IMR-90 (cell line): ENCODE measurements at regions not wholly inside any gene's neighbourhood (a gene's known extent, or its start where the extent isn't known, plus 50 kb on each side); places are given as distances from the start of the nearest gene placed in this dataset.

Experiments used
- ATAC-seq: fragments of 200-7000 bp; cut with Tn5 transposase; 2 replicates; pipeline ENCODE4 v1.9.1; 2020; ENCODE audit warnings: low read depth, mild to moderate bottlenecking, moderate library complexity
- BruUV-seq: library from RNA; stranded (reverse); fragments of 400-500 nt; replicated peaks from 2 replicates; lab custom pipeline; 2021; lab: Mats Ljungman, UMichigan
- CTCF ChIA-PET: fragments of 300-600 bp; formaldehyde crosslinking; extraction: SDS; loops from one replicate; lab custom pipeline; 2021; ENCODE audit warnings: antibody characterized with exemption; lab: Yijun Ruan, JAX
- POLR2A ChIA-PET: fragments of 300-600 bp; sonication (Branson Sonifier 250); formaldehyde crosslinking; loops from one replicate; lab custom pipeline; 2022; ENCODE audit warnings: antibody characterized with exemption; ENCODE audit not compliant: unreplicated experiment; lab: Charles Lee
- DNase-seq: peaks from one replicate; pipeline ENCODE4 v3.0.0; 2013
- H2AFZ ChIP-seq: replicated peaks from 2 replicates; pipeline ENCODE3; 2013; ENCODE audit warnings: low read length, mild to moderate bottlenecking; ENCODE audit not compliant: poor library complexity
- H2AK5ac ChIP-seq: 2 replicates; pipeline ENCODE4 v1.6.1; 2013; ENCODE audit warnings: low read depth, low read length, inconsistent platforms
- H2AK9ac ChIP-seq: replicated peaks from 2 replicates; pipeline ENCODE3; 2013; ENCODE audit warnings: mild to moderate bottlenecking, low read depth, low read length, moderate library complexity; ENCODE audit not compliant: poor library complexity
- H2BK120ac ChIP-seq: 2 replicates; pipeline ENCODE4 v1.6.1; 2013; ENCODE audit warnings: low read depth, low read length, inconsistent platforms
- H2BK15ac ChIP-seq: 3 replicates; pipeline ENCODE4 v1.6.1; 2013; ENCODE audit warnings: low read depth, low read length, inconsistent platforms
- H2BK20ac ChIP-seq: 2 replicates; pipeline ENCODE4 v1.6.1; 2013; ENCODE audit warnings: low read depth, mild to moderate bottlenecking, inconsistent platforms, low read length, moderate library complexity
- H2BK5ac ChIP-seq: 2 replicates; pipeline ENCODE4 v1.6.1; 2013; ENCODE audit warnings: mild to moderate bottlenecking, low read depth, low read length, inconsistent platforms; ENCODE audit not compliant: poor library complexity, severe bottlenecking
- H3K14ac ChIP-seq: replicated peaks from 2 replicates; pipeline ENCODE4 v1.6.1; 2013; ENCODE audit warnings: low read depth, low read length, inconsistent platforms
- H3K18ac ChIP-seq: 2 replicates; pipeline ENCODE4 v1.6.1; 2013; ENCODE audit warnings: low read depth, low read length, control low read depth
- H3K23ac ChIP-seq: 2 replicates; pipeline ENCODE4 v1.6.1; 2013; ENCODE audit warnings: low read depth, low read length, inconsistent platforms
- H3K27ac ChIP-seq: 2 replicates; pipeline ENCODE4 v1.5.1; 2013; ENCODE audit warnings: mild to moderate bottlenecking, control low read depth, low read length; ENCODE audit not compliant: insufficient read depth
- H3K27me3 ChIP-seq: 2 replicates; pipeline ENCODE4 v1.6.1; 2013; ENCODE audit warnings: low read length; ENCODE audit not compliant: control insufficient read depth, insufficient read depth
- H3K36me3 ChIP-seq: 2 replicates; pipeline ENCODE4 v1.6.1; 2013; ENCODE audit warnings: low read length, mixed read lengths; ENCODE audit not compliant: control insufficient read depth, insufficient read depth
- H3K4ac ChIP-seq: 2 replicates; pipeline ENCODE4 v1.6.1; 2013; ENCODE audit warnings: low read depth, low read length, inconsistent platforms
- H3K4me1 ChIP-seq: 2 replicates; pipeline ENCODE4 v1.6.1; 2013; ENCODE audit warnings: low read length, mixed read lengths; ENCODE audit not compliant: control insufficient read depth, insufficient read depth
- H3K4me2 ChIP-seq: 2 replicates; pipeline ENCODE4 v1.6.1; 2013; ENCODE audit warnings: low read depth, mild to moderate bottlenecking, control low read depth, low read length, moderate library complexity
- H3K4me3 ChIP-seq: 2 replicates; pipeline ENCODE4 v1.5.1; 2013; ENCODE audit warnings: low read depth, mild to moderate bottlenecking, control low read depth, low read length, moderate library complexity; ENCODE audit not compliant: insufficient read depth
- H3K56ac ChIP-seq: 2 replicates; pipeline ENCODE4 v1.6.1; 2013; ENCODE audit warnings: low read length, inconsistent platforms; ENCODE audit not compliant: insufficient read depth; ENCODE audit errors: extremely low read depth
- H3K79me1 ChIP-seq, 2 experiments: 2 replicates each; pipeline ENCODE4 v1.6.1; 2013; ENCODE audit warnings: low read length in 2 of 2, inconsistent platforms in 1 of 2, low read depth in 1 of 2
- H3K9ac ChIP-seq: 2 replicates; pipeline ENCODE4 v1.6.1; 2013; ENCODE audit warnings: low read depth, low read length, control low read depth
- H3K9me1 ChIP-seq: 2 replicates; pipeline ENCODE4 v1.6.1; 2013; ENCODE audit warnings: low read length, inconsistent platforms; ENCODE audit not compliant: insufficient read depth
- H3K9me3 ChIP-seq: 2 replicates; pipeline ENCODE4 v1.6.1; 2013; ENCODE audit warnings: low read length; ENCODE audit not compliant: control insufficient read depth, insufficient read depth
- H4K20me1 ChIP-seq: 2 replicates; pipeline ENCODE4 v1.6.1; 2013; ENCODE audit warnings: low read length, inconsistent platforms; ENCODE audit not compliant: insufficient read depth
- H4K5ac ChIP-seq: 2 replicates; pipeline ENCODE4 v1.6.1; 2013; ENCODE audit warnings: mild to moderate bottlenecking, low read depth, low read length, control low read depth
- H4K8ac ChIP-seq, 2 experiments: 2 replicates each; pipeline ENCODE4 v1.6.1; 2013; ENCODE audit warnings: low read depth in 2 of 2, low read length in 2 of 2, control low read depth in 1 of 2, inconsistent platforms in 1 of 2
- H4K91ac ChIP-seq: 2 replicates; pipeline ENCODE4 v1.6.1; 2013; ENCODE audit warnings: low read depth, low read length, inconsistent platforms; ENCODE audit not compliant: insufficient read depth
- CEBPB ChIP-seq: IDR thresholded peaks from 2 replicates; pipeline ENCODE4 v1.6.1; 2012; ENCODE audit warnings: low read depth, low read length, improper control_type of control experiment
- CHD1 ChIP-seq: IDR thresholded peaks from 2 replicates; pipeline ENCODE4 v1.6.1; 2012; ENCODE audit warnings: low read depth, low read length, improper control_type of control experiment
- FOS ChIP-seq: fragments of 150-350 bp; IDR thresholded peaks from 2 replicates; pipeline ENCODE4 v1.6.1; 2016; ENCODE audit warnings: low read depth, low read length
- MAFK ChIP-seq: IDR thresholded peaks from 2 replicates; pipeline ENCODE4 v1.6.1; 2012; ENCODE audit warnings: low read depth, low read length, improper control_type of control experiment
- MAZ ChIP-seq: IDR thresholded peaks from 2 replicates; pipeline ENCODE4 v1.6.1; 2012; ENCODE audit warnings: low read depth, mild to moderate bottlenecking, low read length, improper control_type of control experiment, moderate library complexity, borderline replicate concordance
- MXI1 ChIP-seq: IDR thresholded peaks from 2 replicates; pipeline ENCODE4 v1.6.1; 2012; ENCODE audit warnings: low read depth, mild to moderate bottlenecking, low read length, moderate library complexity, borderline replicate concordance
- NFE2L2 ChIP-seq: fragments of 150-350 bp; IDR thresholded peaks from 2 replicates; pipeline ENCODE4 v1.6.1; 2016; ENCODE audit warnings: low read depth, mild to moderate bottlenecking, low read length
- POLR2A ChIP-seq: IDR thresholded peaks from 2 replicates; pipeline ENCODE4 v1.6.1; 2012; ENCODE audit warnings: mild to moderate bottlenecking, low read depth, low read length
- RAD21 ChIP-seq: IDR thresholded peaks from 2 replicates; pipeline ENCODE4 v1.6.1; 2012; ENCODE audit warnings: low read length, improper control_type of control experiment
- RCOR1 ChIP-seq: IDR thresholded peaks from 2 replicates; pipeline ENCODE4 v1.6.1; 2012; ENCODE audit warnings: mild to moderate bottlenecking, low read length, improper control_type of control experiment; ENCODE audit not compliant: insufficient replicate concordance
- RFX5 ChIP-seq: IDR thresholded peaks from 2 replicates; pipeline ENCODE4 v1.8.0; 2012; ENCODE audit warnings: low read depth, mild to moderate bottlenecking, low read length, moderate library complexity
- SMC3 ChIP-seq: fragments of 150-350 bp; IDR thresholded peaks from 2 replicates; pipeline ENCODE4 v1.6.1; 2016; ENCODE audit warnings: low read depth, mild to moderate bottlenecking, antibody characterized with exemption, low read length, moderate library complexity
- whole genome bisulfite sequencing, 2 experiments: methylation state at CpG; one replicate each; pipeline versions ENCODE4 v1.1.5 to v1.1.7; 2013; ENCODE audit warnings: missing lambda C conversion rate in 2 of 2; ENCODE audit not compliant: insufficient read length in 1 of 2; ENCODE audit errors: extremely low coverage in 2 of 2; 5-methylcytosine and 5-hydroxymethylcytosine counted together
- dilution Hi-C: fragments of 300-500 bp; cut with HindIII; formaldehyde crosslinking; loops from one replicate; pipeline ENCODE4 v1.14.3; 2018; ENCODE audit warnings: low sequenced_read_pairs; ENCODE audit not compliant: unreplicated experiment
- in situ Hi-C: fragments of 300-500 bp; cut with MboI; formaldehyde crosslinking; loops from 3 replicates; pipeline ENCODE4 v1.14.3; 2019; ENCODE audit warnings: low sequenced_read_pairs, inconsistent platforms, mixed read lengths
- intact Hi-C: fragments of 100-400 bp; cut with micrococcal nuclease; formaldehyde crosslinking; loops from 2 replicates; pipeline ENCODE4 v1.10.0; 2022
- TF ChIP-seq, protein P1 (sequence below): fragments of 150-350 bp; IDR thresholded peaks from 2 replicates; pipeline ENCODE4 v1.6.1; 2016; ENCODE audit warnings: low read depth, mild to moderate bottlenecking, low read length, moderate library complexity, borderline replicate concordance
- TF ChIP-seq, protein P2 (sequence below): conservative IDR thresholded peaks from 2 replicates; pipeline ENCODE4 v1.5.1; 2012; ENCODE audit warnings: mild to moderate bottlenecking, low read depth, low read length, improper control_type of control experiment
- TF ChIP-seq, protein P3 (sequence below): fragments of 150-350 bp; IDR thresholded peaks from 2 replicates; pipeline ENCODE4 v1.6.1; 2017; ENCODE audit warnings: mild to moderate bottlenecking, antibody characterized with exemption, low read length, low read depth

DNA sequence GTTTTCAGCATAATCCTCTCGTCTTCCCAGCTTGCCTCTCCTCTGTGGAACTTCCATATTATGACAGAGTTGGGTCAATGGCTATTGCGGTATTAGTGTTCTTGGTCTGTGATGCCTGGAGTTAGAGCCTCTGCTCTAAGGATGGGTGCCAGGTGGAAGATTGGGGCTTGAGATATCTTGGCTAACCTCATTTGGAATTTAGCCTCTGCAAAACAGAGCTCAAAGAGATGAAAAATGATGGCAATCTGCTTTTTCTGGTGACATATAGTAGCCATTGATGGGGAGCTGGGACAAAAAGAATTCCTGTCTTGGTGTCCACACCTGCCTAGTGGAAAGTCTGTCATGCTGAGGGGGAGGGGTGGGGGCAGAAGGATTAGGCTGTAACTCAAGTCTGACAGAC is 152.1 kb downstream of the RPL10L start:
- Histone ChIP-seq H3K9me3 (peaks cover 5% of the 10 kb centered on the region; the same call in 1 of the 2 replicates), H3K14ac (no peak overlapping the region), H2BK15ac (no peak overlapping the region), H2AK9ac (no peak overlapping the region), H3K79me1 (no peaks in the 10 kb centered on the region), H3K23ac (no peak overlapping the region), H4K8ac (no peak overlapping the region), H3K4me2 (no peak overlapping the region), H3K56ac (no peak overlapping the region), H3K4me3 (no peak overlapping the region), H4K5ac (no peak overlapping the region), H3K9ac (no peak overlapping the region), H2AK5ac (no peak overlapping the region), H3K4ac (no peak overlapping the region), H2BK20ac (no peak overlapping the region), H2AFZ (no peak overlapping the region), H3K9me1 (no peaks in the 10 kb centered on the region), H3K27me3 (no peaks in the 10 kb centered on the region), H3K4me1 (no peaks in the 10 kb centered on the region), H2BK5ac (no peak overlapping the region), H3K36me3 (no peaks in the 10 kb centered on the region), H4K91ac (no peak overlapping the region), H3K27ac (no peak overlapping the region), H3K18ac (no peak overlapping the region), H4K20me1 (no peaks in the 10 kb centered on the region), H2BK120ac (no peak overlapping the region)
- dilution Hi-C loops (no loop called here), intact Hi-C loops (no loop called here), in situ Hi-C loops (no loop called here)
- POLR2A ChIA-PET = no interaction called here
- DNase-seq (no peak), ATAC-seq (no peak)
- CTCF ChIA-PET = no interaction called here
- TF ChIP-seq RFX5 (no peak), POLR2A (no peak), MAFK (no peak), NFE2L2 (no peak), CEBPB (no peak), SMC3 (no peak), MXI1 (no peak), RAD21 (no peak), MAZ (no peak), CHD1 (no peak), RCOR1 (no peak), FOS (no peak)
- TF ChIP-seq, protein P1, sequence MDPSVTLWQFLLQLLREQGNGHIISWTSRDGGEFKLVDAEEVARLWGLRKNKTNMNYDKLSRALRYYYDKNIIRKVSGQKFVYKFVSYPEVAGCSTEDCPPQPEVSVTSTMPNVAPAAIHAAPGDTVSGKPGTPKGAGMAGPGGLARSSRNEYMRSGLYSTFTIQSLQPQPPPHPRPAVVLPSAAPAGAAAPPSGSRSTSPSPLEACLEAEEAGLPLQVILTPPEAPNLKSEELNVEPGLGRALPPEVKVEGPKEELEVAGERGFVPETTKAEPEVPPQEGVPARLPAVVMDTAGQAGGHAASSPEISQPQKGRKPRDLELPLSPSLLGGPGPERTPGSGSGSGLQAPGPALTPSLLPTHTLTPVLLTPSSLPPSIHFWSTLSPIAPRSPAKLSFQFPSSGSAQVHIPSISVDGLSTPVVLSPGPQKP = no peak
- TF ChIP-seq, protein P2, sequence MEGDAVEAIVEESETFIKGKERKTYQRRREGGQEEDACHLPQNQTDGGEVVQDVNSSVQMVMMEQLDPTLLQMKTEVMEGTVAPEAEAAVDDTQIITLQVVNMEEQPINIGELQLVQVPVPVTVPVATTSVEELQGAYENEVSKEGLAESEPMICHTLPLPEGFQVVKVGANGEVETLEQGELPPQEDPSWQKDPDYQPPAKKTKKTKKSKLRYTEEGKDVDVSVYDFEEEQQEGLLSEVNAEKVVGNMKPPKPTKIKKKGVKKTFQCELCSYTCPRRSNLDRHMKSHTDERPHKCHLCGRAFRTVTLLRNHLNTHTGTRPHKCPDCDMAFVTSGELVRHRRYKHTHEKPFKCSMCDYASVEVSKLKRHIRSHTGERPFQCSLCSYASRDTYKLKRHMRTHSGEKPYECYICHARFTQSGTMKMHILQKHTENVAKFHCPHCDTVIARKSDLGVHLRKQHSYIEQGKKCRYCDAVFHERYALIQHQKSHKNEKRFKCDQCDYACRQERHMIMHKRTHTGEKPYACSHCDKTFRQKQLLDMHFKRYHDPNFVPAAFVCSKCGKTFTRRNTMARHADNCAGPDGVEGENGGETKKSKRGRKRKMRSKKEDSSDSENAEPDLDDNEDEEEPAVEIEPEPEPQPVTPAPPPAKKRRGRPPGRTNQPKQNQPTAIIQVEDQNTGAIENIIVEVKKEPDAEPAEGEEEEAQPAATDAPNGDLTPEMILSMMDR = no peak
- TF ChIP-seq, protein P3, sequence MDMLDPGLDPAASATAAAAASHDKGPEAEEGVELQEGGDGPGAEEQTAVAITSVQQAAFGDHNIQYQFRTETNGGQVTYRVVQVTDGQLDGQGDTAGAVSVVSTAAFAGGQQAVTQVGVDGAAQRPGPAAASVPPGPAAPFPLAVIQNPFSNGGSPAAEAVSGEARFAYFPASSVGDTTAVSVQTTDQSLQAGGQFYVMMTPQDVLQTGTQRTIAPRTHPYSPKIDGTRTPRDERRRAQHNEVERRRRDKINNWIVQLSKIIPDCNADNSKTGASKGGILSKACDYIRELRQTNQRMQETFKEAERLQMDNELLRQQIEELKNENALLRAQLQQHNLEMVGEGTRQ = no peak
- no TSS peak for BruUV-seq
- WGBS, 2 experiments = no CpG with 5 or more reads among the region's 2 CpGs
